ENCODE measurements at regions not wholly inside any gene's neighbourhood (a gene's known extent, or its start where the extent isn't known, plus 50 kb on each side); places are given as distances from the start of the nearest gene placed in this dataset.

GRCh38 chr4:79673377-79673776 lies 265.3 kb upstream of the GK2 start:
- H2AFZ ChIP-seq (ENCODE audit: low read length), result no peak overlapping the region
- TF ChIP-seq CTCF (IDR thresholded peaks at IDR 0.05; ENCODE audit: low read length) (no peak), EZH2 (IDR thresholded peaks at IDR 0.05; ENCODE audit: borderline replicate concordance, low read length) (no peak)

GRCh38 chr4:79666875-79667274 lies 258.8 kb upstream of the GK2 start:
- Histone ChIP-seq H3K9ac (ENCODE audit: low read length) (no peak overlapping the region), H4K20me1 (ENCODE audit: insufficient read depth, low read length) (no peaks in the 10 kb centered on the region), H3K4me3 (ENCODE audit: low read depth, low read length, poor library complexity, severe bottlenecking) (no peak overlapping the region), H3K27me3 (ENCODE audit: insufficient read depth, low read length) (no peaks in the 10 kb centered on the region), H3K9me2 (ENCODE audit: low read depth, low read length) (no peaks in the 10 kb centered on the region), H3K79me2 (ENCODE audit: insufficient read depth, low read length) (no peaks in the 10 kb centered on the region), H2AFZ (ENCODE audit: low read length) (no peak overlapping the region), H3K36me3 (ENCODE audit: insufficient read depth, low read length) (no peaks in the 10 kb centered on the region), H3K9me3 (ENCODE audit: low read length) (no peaks in the 10 kb centered on the region), H3F3A (ENCODE audit: insufficient read depth, low read length) (no peaks in the 10 kb centered on the region), H3K4me2 (ENCODE audit: low read length) (no peak overlapping the region), H3K27ac (ENCODE audit: low read depth, low read length, poor library complexity, severe bottlenecking) (no peak overlapping the region), H3K4me1 (ENCODE audit: insufficient read depth, low read length, severe bottlenecking) (no peaks in the 10 kb centered on the region)
- TF ChIP-seq EZH2 (IDR thresholded peaks at IDR 0.05; ENCODE audit: borderline replicate concordance, low read length), result no peak
- no peak for TF ChIP-seq CTCF (IDR thresholded peaks at IDR 0.05; ENCODE audit: low read length)

More at GRCh38 chr4:79673377-79673776, 265.3 kb upstream of the GK2 start:
- H3K9ac ChIP-seq (ENCODE audit: low read length), result no peak overlapping the region
- H3K4me3 ChIP-seq (ENCODE audit: low read depth, low read length, poor library complexity, severe bottlenecking), result no peak overlapping the region
- no peaks in the 10 kb centered on the region for H3K9me2 ChIP-seq (ENCODE audit: low read depth, low read length)
- H3K79me2 ChIP-seq (ENCODE audit: insufficient read depth, low read length), result no peaks in the 10 kb centered on the region
- H4K20me1 ChIP-seq (ENCODE audit: insufficient read depth, low read length), result no peaks in the 10 kb centered on the region
- no peaks in the 10 kb centered on the region for H3K9me3 ChIP-seq (ENCODE audit: low read length)
- H3K36me3 ChIP-seq (ENCODE audit: insufficient read depth, low read length), result no peaks in the 10 kb centered on the region
- H3K4me2 ChIP-seq (ENCODE audit: low read length), result no peak overlapping the region
- no peak overlapping the region for H3K27ac ChIP-seq (ENCODE audit: low read depth, low read length, poor library complexity, severe bottlenecking)
- no peaks in the 10 kb centered on the region for H3K4me1 ChIP-seq (ENCODE audit: insufficient read depth, low read length, severe bottlenecking)
- H3K27me3 ChIP-seq (ENCODE audit: insufficient read depth, low read length), result no peaks in the 10 kb centered on the region
- no peaks in the 10 kb centered on the region for H3F3A ChIP-seq (ENCODE audit: insufficient read depth, low read length)

- H3K9me3 ChIP-seq (ENCODE audit: low read length), result no peaks in the 10 kb centered on the region
- H3K4me2 ChIP-seq (ENCODE audit: low read length), result no peak overlapping the region
Observed at GRCh38 chr4:79666112-79666511, 258.1 kb upstream of the GK2 start.

More at GRCh38 chr4:79666112-79666511, 258.1 kb upstream of the GK2 start:
- H3K27me3 ChIP-seq (ENCODE audit: insufficient read depth, low read length), result no peaks in the 10 kb centered on the region
- H3K36me3 ChIP-seq (ENCODE audit: insufficient read depth, low read length), result no peaks in the 10 kb centered on the region
- no peak overlapping the region for H3K9ac ChIP-seq (ENCODE audit: low read length)
- TF ChIP-seq EZH2 (IDR thresholded peaks at IDR 0.05; ENCODE audit: borderline replicate concordance, low read length) (no peak), CTCF (IDR thresholded peaks at IDR 0.05; ENCODE audit: low read length) (no peak)
- H3K4me1 ChIP-seq (ENCODE audit: insufficient read depth, low read length, severe bottlenecking), result no peaks in the 10 kb centered on the region
- no peak overlapping the region for H3K4me3 ChIP-seq (ENCODE audit: low read depth, low read length, poor library complexity, severe bottlenecking)
- no peaks in the 10 kb centered on the region for H3F3A ChIP-seq (ENCODE audit: insufficient read depth, low read length)
- H4K20me1 ChIP-seq (ENCODE audit: insufficient read depth, low read length), result no peaks in the 10 kb centered on the region
- H3K79me2 ChIP-seq (ENCODE audit: insufficient read depth, low read length), result no peaks in the 10 kb centered on the region
- no peaks in the 10 kb centered on the region for H3K9me2 ChIP-seq (ENCODE audit: low read depth, low read length)
- no peak overlapping the region for H2AFZ ChIP-seq (ENCODE audit: low read length)
- no peak overlapping the region for H3K27ac ChIP-seq (ENCODE audit: low read depth, low read length, poor library complexity, severe bottlenecking)
